ENCODE measurements at regions not wholly inside any gene's neighbourhood (a gene's known extent, or its start where the extent isn't known, plus 50 kb on each side); places are given as distances from the start of the nearest gene placed in this dataset.

DNA sequence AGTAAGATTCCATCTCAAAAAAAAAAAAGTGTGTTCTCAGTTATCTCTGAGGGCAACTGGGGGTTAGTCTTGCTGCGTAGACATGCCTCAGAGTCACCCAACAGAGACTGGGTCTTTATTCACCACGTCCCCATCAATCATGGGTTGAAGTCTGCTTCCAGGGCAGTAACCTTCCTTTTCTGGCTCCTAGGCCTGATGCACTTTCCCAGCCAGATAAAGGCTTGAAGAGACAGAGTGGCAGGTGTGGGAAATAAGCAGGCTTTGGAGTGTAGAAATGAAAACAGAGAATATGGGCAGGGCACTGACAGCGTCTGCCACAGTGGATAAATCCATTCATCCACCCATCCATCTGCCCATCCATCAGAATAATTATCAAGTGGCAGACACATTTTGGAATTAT is 134.1 kb upstream of the LGALSL start:
- Histone ChIP-seq H3K4me1 (ENCODE audit: control insufficient read depth in 1 of 2, low read depth in 2 of 2) (no peaks in the 10 kb centered on the region), H3K27me3 (replicated peaks; ENCODE audit: insufficient read depth) (no peaks in the 10 kb centered on the region), H3K27ac (no peak overlapping the region), H3K36me3 (no peaks in the 10 kb centered on the region), H3K9me3 (no peaks in the 10 kb centered on the region), H3K4me3 (no peak overlapping the region)
- TF ChIP-seq, protein P1, sequence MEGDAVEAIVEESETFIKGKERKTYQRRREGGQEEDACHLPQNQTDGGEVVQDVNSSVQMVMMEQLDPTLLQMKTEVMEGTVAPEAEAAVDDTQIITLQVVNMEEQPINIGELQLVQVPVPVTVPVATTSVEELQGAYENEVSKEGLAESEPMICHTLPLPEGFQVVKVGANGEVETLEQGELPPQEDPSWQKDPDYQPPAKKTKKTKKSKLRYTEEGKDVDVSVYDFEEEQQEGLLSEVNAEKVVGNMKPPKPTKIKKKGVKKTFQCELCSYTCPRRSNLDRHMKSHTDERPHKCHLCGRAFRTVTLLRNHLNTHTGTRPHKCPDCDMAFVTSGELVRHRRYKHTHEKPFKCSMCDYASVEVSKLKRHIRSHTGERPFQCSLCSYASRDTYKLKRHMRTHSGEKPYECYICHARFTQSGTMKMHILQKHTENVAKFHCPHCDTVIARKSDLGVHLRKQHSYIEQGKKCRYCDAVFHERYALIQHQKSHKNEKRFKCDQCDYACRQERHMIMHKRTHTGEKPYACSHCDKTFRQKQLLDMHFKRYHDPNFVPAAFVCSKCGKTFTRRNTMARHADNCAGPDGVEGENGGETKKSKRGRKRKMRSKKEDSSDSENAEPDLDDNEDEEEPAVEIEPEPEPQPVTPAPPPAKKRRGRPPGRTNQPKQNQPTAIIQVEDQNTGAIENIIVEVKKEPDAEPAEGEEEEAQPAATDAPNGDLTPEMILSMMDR (IDR thresholded peaks at IDR 0.05), result no peak
- DNase-seq (ENCODE audit: low spot score), result no peak
- ATAC-seq (ENCODE audit: insufficient number of reproducible peaks, low FRiP score, low read depth), result no peak

- no peak overlapping the region for H3K27ac ChIP-seq
- DNase-seq (ENCODE audit: low spot score) (no peak), ATAC-seq (ENCODE audit: insufficient number of reproducible peaks, low FRiP score, low read depth) (no peak)
- peaks cover 0 to under 1% of the 10 kb centered on the region in 2 donors for H3K4me1 ChIP-seq (ENCODE audit: control insufficient read depth in 1 of 2, low read depth in 2 of 2)
- H3K9me3 ChIP-seq, result no peaks in the 10 kb centered on the region
- no peaks in the 10 kb centered on the region for H3K27me3 ChIP-seq (replicated peaks; ENCODE audit: insufficient read depth)
- TF ChIP-seq, protein P1 (IDR thresholded peaks at IDR 0.05), result no peak
- H3K4me3 ChIP-seq, result no peak overlapping the region
- no peaks in the 10 kb centered on the region for H3K36me3 ChIP-seq
Measured at GRCh38 chr2:64322433-64322832, 131.5 kb upstream of the LGALSL start.

DNA sequence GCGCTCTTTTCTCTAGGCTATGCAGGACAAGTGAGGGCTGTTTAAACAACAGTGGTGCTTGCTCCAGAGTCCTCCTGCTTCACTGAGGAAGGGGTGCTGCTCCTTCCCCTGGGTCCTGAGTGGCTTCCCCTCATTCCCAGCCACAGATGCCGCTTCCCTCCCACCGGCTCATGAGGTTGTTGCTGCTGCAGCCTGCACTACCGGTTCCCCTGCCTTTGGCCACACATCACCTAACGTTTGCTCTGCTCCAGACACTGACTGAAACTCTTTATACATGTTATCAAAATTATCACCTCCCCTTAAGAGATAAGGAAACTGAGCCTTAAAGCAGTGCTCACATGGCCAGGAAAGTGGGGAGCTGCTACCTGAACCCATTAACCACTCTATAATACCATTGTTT is 130.8 kb upstream of the LGALSL start:
- peaks cover 0 to 9% of the 10 kb centered on the region in 2 donors for H3K4me1 ChIP-seq (ENCODE audit: control insufficient read depth in 1 of 2, low read depth in 2 of 2)
- H3K27me3 ChIP-seq (replicated peaks; ENCODE audit: insufficient read depth), result no peaks in the 10 kb centered on the region
- H3K27ac ChIP-seq, result no peak overlapping the region
- TF ChIP-seq, protein P1 (IDR thresholded peaks at IDR 0.05), result no peak
- DNase-seq (ENCODE audit: low spot score) (no peak), ATAC-seq (ENCODE audit: insufficient number of reproducible peaks, low FRiP score, low read depth) (no peak)
- H3K4me3 ChIP-seq, result no peak overlapping the region
- no peaks in the 10 kb centered on the region for H3K9me3 ChIP-seq
- H3K36me3 ChIP-seq, result no peaks in the 10 kb centered on the region

GRCh38 chr2:64324746-64325410 is 129.1 kb upstream of the LGALSL start:
- ATAC-seq (ENCODE audit: insufficient number of reproducible peaks, low FRiP score, low read depth) (no peak), DNase-seq (ENCODE audit: low spot score) (no peak)
- no peaks in the 10 kb centered on the region for H3K9me3 ChIP-seq
- H3K27ac ChIP-seq, result no peak overlapping the region
- no peak overlapping the region for H3K4me3 ChIP-seq
- no peaks in the 10 kb centered on the region for H3K36me3 ChIP-seq
- peaks cover 3 to 23% of the 10 kb centered on the region in 2 donors for H3K4me1 ChIP-seq (ENCODE audit: control insufficient read depth in 1 of 2, low read depth in 2 of 2)
- TF ChIP-seq, protein P1 (IDR thresholded peaks at IDR 0.05), result no peak
- H3K27me3 ChIP-seq (replicated peaks; ENCODE audit: insufficient read depth), result no peaks in the 10 kb centered on the region

DNA sequence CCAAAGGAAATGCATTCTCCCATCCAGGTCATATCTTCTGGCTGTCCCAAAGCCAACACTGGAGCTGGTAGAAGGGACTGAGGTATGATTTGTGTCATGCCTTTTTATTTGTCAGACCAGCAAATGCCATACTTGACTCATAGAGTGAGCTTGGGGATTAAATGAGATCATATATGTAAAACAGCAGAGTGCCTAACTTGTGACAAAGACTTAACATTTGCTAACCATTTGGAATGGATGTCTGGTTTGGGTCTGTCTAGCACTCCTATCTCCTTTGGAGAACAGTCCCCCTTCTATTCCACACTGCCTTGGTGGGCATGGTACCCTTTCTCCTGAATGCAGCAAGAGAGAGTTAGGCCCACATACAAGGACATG is 128.5 kb upstream of the LGALSL start:
- H3K27ac ChIP-seq, result no peak overlapping the region
- no peak overlapping the region for H3K4me3 ChIP-seq
- H3K9me3 ChIP-seq, result no peaks in the 10 kb centered on the region
- H3K36me3 ChIP-seq, result no peaks in the 10 kb centered on the region
- TF ChIP-seq, protein P1 (IDR thresholded peaks at IDR 0.05), result no peak
- DNase-seq (ENCODE audit: low spot score), result no peak
- peaks cover 8 to 28% of the 10 kb centered on the region in 2 donors for H3K4me1 ChIP-seq (ENCODE audit: control insufficient read depth in 1 of 2, low read depth in 2 of 2)
- H3K27me3 ChIP-seq (replicated peaks; ENCODE audit: insufficient read depth), result no peaks in the 10 kb centered on the region
- no peak for ATAC-seq (ENCODE audit: insufficient number of reproducible peaks, low FRiP score, low read depth)
